GM12878 (cell line): ENCODE measurements at regions not wholly inside any gene's neighbourhood (a gene's known extent, or its start where the extent isn't known, plus 50 kb on each side); places are given as distances from the start of the nearest gene placed in this dataset.

Experiments
- ATAC-seq: fragments of 200-7000 bp; cut with Tn5 transposase; 3 replicates; pipeline ENCODE4 v1.9.1; 2020; ENCODE audit warnings: mild to moderate bottlenecking, moderate library complexity
- BruUV-seq: library from RNA; stranded (reverse); fragments of 400-500 nt; replicated peaks from 2 replicates; lab custom pipeline; 2021; lab: Mats Ljungman, UMichigan
- CTCF ChIA-PET: fragments of 300-600 bp; sonication (Branson Sonifier 250); formaldehyde crosslinking; extraction: SDS; loops from one replicate; lab custom pipeline; 2021; ENCODE audit warnings: inconsistent platforms; lab: Yijun Ruan, JAX
- POLR2A ChIA-PET: fragments of 350-600 bp; formaldehyde crosslinking; extraction: SDS; loops from one replicate; lab custom pipeline; 2021; ENCODE audit warnings: inconsistent platforms; lab: Charles Lee
- RAD21 ChIA-PET: fragments of 300-600 bp; sonication (Branson Sonifier 250); formaldehyde crosslinking; loops from one replicate; lab custom pipeline; 2023; ENCODE audit warnings: antibody characterized with exemption; ENCODE audit not compliant: unreplicated experiment; lab: Charles Lee
- SMC1A ChIA-PET: fragments of 300-600 bp; sonication (Branson Sonifier 250); formaldehyde crosslinking; loops from one replicate; lab custom pipeline; 2023; ENCODE audit not compliant: unreplicated experiment, uncharacterized antibody; lab: Charles Lee
- DNase-seq: peaks from one replicate; pipeline ENCODE4 v3.0.0-alpha.2; 2011; ENCODE audit warnings: low read depth, low spot score
- FAIRE-seq: peaks from 3 replicates; lab custom pipeline; 2011; peaks lifted over from hg19 to GRCh38; lab: Jason Lieb, UNC
- H2AFZ ChIP-seq: 2 replicates; pipeline ENCODE4 v1.6.0; 2011; ENCODE audit warnings: low read depth, low read length, control low read depth; ENCODE audit not compliant: control insufficient read depth
- H3K27ac ChIP-seq: 2 replicates; pipeline ENCODE4 v1.5.1; 2011; ENCODE audit warnings: control low read depth; ENCODE audit not compliant: control insufficient read depth, insufficient read depth
- H3K27me3 ChIP-seq, 2 experiments: replicated peaks in 1 of 2; 2 replicates each; pipeline versions ENCODE4 v1.6.0 to v1.6.1; 2011; ENCODE audit warnings: low read length in 1 of 2; ENCODE audit not compliant: control insufficient read depth in 2 of 2, insufficient read depth in 2 of 2
- H3K36me3 ChIP-seq, 2 experiments: 2 replicates each; pipeline ENCODE4 v1.5.1; 2011; ENCODE audit warnings: low read length in 1 of 2; ENCODE audit not compliant: control insufficient read depth in 2 of 2, insufficient read depth in 2 of 2
- H3K4me1 ChIP-seq: 2 replicates; pipeline ENCODE4 v1.6.1; 2011; ENCODE audit warnings: mild to moderate bottlenecking, low read length, moderate library complexity, mixed read lengths; ENCODE audit not compliant: control insufficient read depth, insufficient read depth
- H3K4me2 ChIP-seq: 2 replicates; pipeline ENCODE4 v1.6.0; 2011; ENCODE audit warnings: control low read depth; ENCODE audit not compliant: control insufficient read depth, insufficient read depth
- H3K4me3 ChIP-seq: fragments of 200-600 bp; sonication (generic); 2 replicates; pipeline ENCODE4 v1.5.1; 2016
- H3K79me2 ChIP-seq: 2 replicates; pipeline ENCODE4 v1.6.0; 2011; ENCODE audit warnings: low read length; ENCODE audit not compliant: control insufficient read depth, insufficient read depth
- H3K9ac ChIP-seq: 2 replicates; pipeline ENCODE4 v1.8.0; 2011; ENCODE audit warnings: low read length, control low read depth, mixed read lengths; ENCODE audit not compliant: control insufficient read depth, insufficient read depth
- H3K9me3 ChIP-seq: replicated peaks from 3 replicates; pipeline ENCODE4 v1.5.1; 2011; ENCODE audit warnings: mild to moderate bottlenecking, low read length; ENCODE audit not compliant: control insufficient read depth, insufficient read depth
- H4K20me1 ChIP-seq: 2 replicates; pipeline ENCODE4 v1.6.0; 2011; ENCODE audit not compliant: control insufficient read depth, insufficient read depth
- CHD1 ChIP-seq: IDR thresholded peaks from 2 replicates; pipeline ENCODE4 v1.6.1; 2012; ENCODE audit warnings: low read depth, low read length, improper control_type of control experiment
- CHD2 ChIP-seq: IDR thresholded peaks from 2 replicates; pipeline ENCODE4 v1.6.1; 2011; ENCODE audit warnings: low read depth, low read length, improper control_type of control experiment, borderline replicate concordance
- EGR1 ChIP-seq, 2 experiments: IDR thresholded peaks; 1 replicate in 1 of 2; 2 replicates in 1 of 2; pipeline ENCODE4 v1.6.1; 2011 to 2012; ENCODE audit warnings: low read depth in 2 of 2, low read length in 2 of 2, borderline replicate concordance in 1 of 2, mild to moderate bottlenecking in 1 of 2, moderate library complexity in 1 of 2
- HDGF ChIP-seq: fragments of 450-650 bp; IDR thresholded peaks from 2 replicates; pipeline ENCODE4 v1.6.1; 2016; ENCODE audit warnings: antibody characterized with exemption
- KAT2A ChIP-seq: conservative IDR thresholded peaks from 2 replicates; pipeline ENCODE4 v1.6.1; 2011; ENCODE audit warnings: low read depth, low read length; ENCODE audit not compliant: control insufficient read depth
- KLF5 ChIP-seq: fragments of 450-650 bp; IDR thresholded peaks from 2 replicates; pipeline ENCODE4 v1.6.1; 2014; ENCODE audit warnings: mild to moderate bottlenecking; ENCODE audit not compliant: partially characterized antibody
- MTA2 ChIP-seq: fragments of 450-650 bp; IDR thresholded peaks from 2 replicates; pipeline ENCODE4 v1.6.1; 2016; ENCODE audit warnings: low read depth, mild to moderate bottlenecking, moderate library complexity
- POLR2AphosphoS5 ChIP-seq: IDR thresholded peaks from 2 replicates; pipeline ENCODE4 v1.6.1; 2011; ENCODE audit warnings: mild to moderate bottlenecking, low read length, inconsistent platforms
- RB1 ChIP-seq: fragments of 450-650 bp; formaldehyde crosslinking; IDR thresholded peaks from 2 replicates; pipeline ENCODE4 v1.6.1; 2017; ENCODE audit warnings: mild to moderate bottlenecking, borderline replicate concordance
- RCOR1 ChIP-seq: conservative IDR thresholded peaks from 2 replicates; pipeline ENCODE4 v1.6.1; 2012; ENCODE audit warnings: low read depth, low read length, improper control_type of control experiment
- SKIL ChIP-seq: fragments of 450-650 bp; IDR thresholded peaks from 2 replicates; pipeline ENCODE4 v1.6.1; 2017; ENCODE audit warnings: mild to moderate bottlenecking, low read depth, inconsistent platforms; ENCODE audit not compliant: poor library complexity, severe bottlenecking
- SREBF1 ChIP-seq: IDR thresholded peaks from 2 replicates; pipeline ENCODE4 v1.6.1; 2012; ENCODE audit warnings: mild to moderate bottlenecking, low read length
- SUPT20H ChIP-seq: IDR thresholded peaks from 2 replicates; pipeline ENCODE4 v1.6.1; 2011; ENCODE audit warnings: low read depth, mild to moderate bottlenecking, low read length, moderate library complexity, borderline replicate concordance; ENCODE audit not compliant: control insufficient read depth
- TBL1XR1 ChIP-seq: IDR thresholded peaks from 2 replicates; pipeline ENCODE4 v1.6.1; 2012; ENCODE audit warnings: low read depth, low read length, improper control_type of control experiment
- ZBTB11 ChIP-seq: fragments of 450-650 bp; formaldehyde crosslinking; IDR thresholded peaks from 2 replicates; pipeline ENCODE4 v1.5.0; 2022; ENCODE audit warnings: mild to moderate bottlenecking, missing genetic modification characterization
- ZNF207 ChIP-seq: fragments of 450-650 bp; IDR thresholded peaks from 2 replicates; pipeline ENCODE4 v1.6.1; 2014; ENCODE audit warnings: antibody characterized with exemption, mild to moderate bottlenecking, borderline replicate concordance
- ZNF217 ChIP-seq: fragments of 450-650 bp; IDR thresholded peaks from 2 replicates; pipeline ENCODE4 v1.6.1; 2017; ENCODE audit warnings: antibody characterized with exemption, mild to moderate bottlenecking
- WGBS: methylation state at CpG from one replicate; pipeline ENCODE4 v1.1.6; 2016; ENCODE audit warnings: low lambda C conversion rate; ENCODE audit not compliant: insufficient replicate concordance, insufficient coverage; ENCODE audit errors: missing lambda C conversion rate; 5-methylcytosine and 5-hydroxymethylcytosine counted together
- in situ Hi-C: fragments of 300-500 bp; cut with MboI; formaldehyde crosslinking; loops from 9 replicates; pipeline ENCODE4 v1.14.3; 2018; ENCODE audit warnings: mixed read lengths
- intact Hi-C: fragments of 100-400 bp; cut with micrococcal nuclease; formaldehyde crosslinking; loops from one replicate; pipeline ENCODE4 v1.14.2; 2022; ENCODE audit not compliant: unreplicated experiment

- Histone ChIP-seq H3K27me3 (no peaks in the 10 kb centered on the region), H3K9me3 (no peaks in the 10 kb centered on the region; the same call in 2 of the 3 replicates), H3K4me1 (no peaks in the 10 kb centered on the region), H3K4me3 (no peak overlapping the region), H3K79me2 (no peaks in the 10 kb centered on the region), H4K20me1 (no peaks in the 10 kb centered on the region), H3K9ac (no peak overlapping the region), H3K27ac (no peak overlapping the region), H3K36me3 (no peaks in the 10 kb centered on the region), H2AFZ (no peak overlapping the region), H3K4me2 (no peak overlapping the region)
- ChIA-PET CTCF (interaction anchor here (1.3 kb wide), 1 partner anchor 9 kb away, joined by 4 read pairs; no protein-coding TSS in a partner anchor), POLR2A (no interaction called here), RAD21 (no interaction called here), SMC1A (interaction anchor here (0.9 to 1.3 kb wide), 2 partner anchors 20 to 218 kb away, joined by 3 to 5 read pairs; no protein-coding TSS in a partner anchor)
- no peak for ATAC-seq
- in situ Hi-C loops (no loop called here), intact Hi-C loops (no loop called here)
- no TSS peak for BruUV-seq
- 17% methylated on average over 3 of the region's 3 CpGs for WGBS
- DNase-seq = no peak
- FAIRE-seq = no peak
- TF ChIP-seq ZBTB11 (CRISPR knock-in tag) (no peak), ZNF217 (no peak), CHD2 (no peak), SREBF1 (no peak), RB1 (no peak), EGR1 (IDR thresholded peaks at IDR 0.05; ENCODE audit: borderline replicate concordance in 1 of 2, low read depth in 2 of 2, low read length in 2 of 2) (no peak), TBL1XR1 (no peak), RCOR1 (no peak), CHD1 (no peak), KAT2A (no peak), SKIL (no peak), KLF5 (no peak), POLR2AphosphoS5 (no peak), HDGF (no peak), SUPT20H (no peak), ZNF207 (no peak), MTA2 (no peak)
Observed at GRCh38 chr7:88614736-88615135, 144.8 kb upstream of the ZNF804B start.
